WTC11 (cell line): ENCODE measurements at regions not wholly inside any gene's neighbourhood (a gene's known extent, or its start where the extent isn't known, plus 50 kb on each side); places are given as distances from the start of the nearest gene placed in this dataset.

Experiments used
- ATAC-seq: fragments of 200-7000 bp; cut with Tn5 transposase; 2 replicates; pipeline ENCODE4 v1.10.0; 2021; ENCODE audit warnings: mild to moderate bottlenecking, moderate library complexity
- CTCF ChIA-PET: fragments of 300-600 bp; sonication (Branson Sonifier 250); formaldehyde crosslinking; loops from one replicate; lab custom pipeline; 2021; ENCODE audit warnings: antibody characterized with exemption; lab: Charles Lee
- POLR2A ChIA-PET: fragments of 350-600 bp; sonication (Branson Sonifier 250); formaldehyde crosslinking; loops from one replicate; lab custom pipeline; 2021; ENCODE audit warnings: antibody characterized with exemption; lab: Charles Lee
- DNase-seq: peaks from one replicate; pipeline ENCODE4 v3.0.0; 2021; ENCODE audit warnings: low spot score
- H3K27ac Mint-ChIP-seq: 2 replicates; pipeline ENCODE4 v1.8.0; 2021; ENCODE audit warnings: mixed read lengths
- H3K27me3 Mint-ChIP-seq: 2 replicates; pipeline ENCODE4 v1.8.0; 2021; ENCODE audit warnings: low read depth, mild to moderate bottlenecking, moderate library complexity, mixed read lengths
- H3K36me3 Mint-ChIP-seq: 2 replicates; pipeline ENCODE4 v1.8.0; 2021; ENCODE audit warnings: mixed read lengths
- H3K4me1 Mint-ChIP-seq: 2 replicates; pipeline ENCODE4 v1.8.0; 2022; ENCODE audit warnings: mixed read lengths
- H3K4me3 Mint-ChIP-seq: 2 replicates; pipeline ENCODE4 v1.8.0; 2021; ENCODE audit warnings: mild to moderate bottlenecking, moderate library complexity, mixed read lengths
- H3K9me3 Mint-ChIP-seq: 2 replicates; pipeline ENCODE4 v1.8.0; 2021; ENCODE audit warnings: mixed read lengths
- CBFB ChIP-seq: sonication (generic); formaldehyde crosslinking; IDR thresholded peaks from 2 replicates; pipeline ENCODE4 v1.8.1; 2022; ENCODE audit warnings: mild to moderate bottlenecking, low read depth, missing genetic modification reagents
- CREB1 ChIP-seq: sonication (generic); formaldehyde crosslinking; IDR thresholded peaks from 2 replicates; pipeline ENCODE4 v1.8.0; 2023; ENCODE audit warnings: mild to moderate bottlenecking, missing genetic modification reagents
- FOXJ3 ChIP-seq: sonication (generic); formaldehyde crosslinking; IDR thresholded peaks from 2 replicates; pipeline ENCODE4 v1.9.0; 2021; ENCODE audit warnings: missing genetic modification reagents, mild to moderate bottlenecking, borderline replicate concordance
- GRHL2 ChIP-seq: fragments of 250-450 bp; sonication (Bioruptor Pico); IDR thresholded peaks from 2 replicates; pipeline ENCODE4 v1.8.0; 2022; ENCODE audit warnings: mild to moderate bottlenecking, moderate library complexity; ENCODE audit not compliant: insufficient replicate concordance, severe bottlenecking
- GTF2I ChIP-seq: fragments of 250-450 bp; sonication (Bioruptor Pico); conservative IDR thresholded peaks from 2 replicates; pipeline ENCODE4 v1.4.0; 2021; ENCODE audit warnings: mild to moderate bottlenecking
- JAZF1 ChIP-seq: fragments of 250-450 bp; sonication (Bioruptor Pico); IDR thresholded peaks from 2 replicates; pipeline ENCODE4 v1.9.0; 2021; ENCODE audit warnings: moderate library complexity, mild to moderate bottlenecking, inconsistent platforms
- JUN ChIP-seq: sonication (generic); formaldehyde crosslinking; IDR thresholded peaks from 2 replicates; pipeline ENCODE4 v1.8.0; 2023; ENCODE audit warnings: mild to moderate bottlenecking, missing genetic modification reagents
- SP1 ChIP-seq: sonication (generic); formaldehyde crosslinking; conservative IDR thresholded peaks from 2 replicates; pipeline ENCODE4 v1.8.1; 2022; ENCODE audit warnings: missing genetic modification reagents
- ZNF396 ChIP-seq: fragments of 250-450 bp; sonication (Bioruptor Pico); IDR thresholded peaks from 2 replicates; pipeline ENCODE4 v1.8.0; 2021; ENCODE audit warnings: mild to moderate bottlenecking, moderate library complexity, borderline replicate concordance
- ZNF423 ChIP-seq: fragments of 250-450 bp; sonication (Bioruptor Pico); IDR thresholded peaks from 2 replicates; pipeline ENCODE4 v2.1.2; 2022; ENCODE audit warnings: mild to moderate bottlenecking, moderate library complexity
- TF ChIP-seq, protein P1 (sequence below): fragments of 250-450 bp; sonication (Bioruptor Pico); IDR thresholded peaks from 2 replicates; pipeline ENCODE4 v1.9.0; 2021; ENCODE audit warnings: mild to moderate bottlenecking
- TF ChIP-seq, protein P2 (sequence below): fragments of 250-450 bp; sonication (Bioruptor Pico); IDR thresholded peaks from 2 replicates; pipeline ENCODE4 v1.8.0; 2021; ENCODE audit warnings: mild to moderate bottlenecking
- TF ChIP-seq, protein P3 (sequence below): sonication (generic); formaldehyde crosslinking; IDR thresholded peaks from 2 replicates; pipeline ENCODE4 v1.8.1; 2023; ENCODE audit warnings: mild to moderate bottlenecking, moderate library complexity, missing genetic modification reagents
- TF ChIP-seq, protein P4 (sequence below): sonication (generic); formaldehyde crosslinking; IDR thresholded peaks from 2 replicates; pipeline ENCODE4 v1.8.0; 2022; ENCODE audit warnings: mild to moderate bottlenecking, missing genetic modification reagents
- TF ChIP-seq, protein P5 (sequence below): sonication (generic); formaldehyde crosslinking; IDR thresholded peaks from 2 replicates; pipeline ENCODE4 v1.8.0; 2023; ENCODE audit warnings: missing genetic modification reagents
- TF ChIP-seq, protein P6 (sequence below): fragments of 200-600 bp; IDR thresholded peaks from 2 replicates; pipeline ENCODE4 v1.8.0; 2022; ENCODE audit warnings: antibody characterized with exemption

DNA sequence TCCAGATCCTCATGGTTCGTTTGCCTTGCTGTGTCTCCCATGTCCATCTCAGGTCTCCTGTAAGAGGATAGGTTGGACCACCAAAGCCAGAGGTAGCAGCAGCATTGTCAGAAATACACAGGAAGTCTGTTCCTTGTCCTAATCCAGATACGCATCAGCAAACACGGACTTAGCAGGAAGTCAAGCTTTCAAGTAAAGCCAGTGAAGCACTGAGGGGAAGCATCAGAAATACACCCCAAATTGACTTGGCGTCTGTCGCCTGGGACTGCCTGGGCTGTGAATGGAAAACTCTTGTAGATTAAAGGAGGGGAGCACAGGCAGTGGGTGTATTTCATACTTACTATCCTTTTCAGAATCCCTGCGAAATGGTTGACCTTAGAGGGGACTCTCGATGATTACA is 171.3 kb downstream of the PSAT1 start (continued):
- TF ChIP-seq SP1 (CRISPR knock-in tag) = no peak
- TF ChIP-seq GTF2I (CRISPR knock-in tag) = no peak
- TF ChIP-seq, protein P1, sequence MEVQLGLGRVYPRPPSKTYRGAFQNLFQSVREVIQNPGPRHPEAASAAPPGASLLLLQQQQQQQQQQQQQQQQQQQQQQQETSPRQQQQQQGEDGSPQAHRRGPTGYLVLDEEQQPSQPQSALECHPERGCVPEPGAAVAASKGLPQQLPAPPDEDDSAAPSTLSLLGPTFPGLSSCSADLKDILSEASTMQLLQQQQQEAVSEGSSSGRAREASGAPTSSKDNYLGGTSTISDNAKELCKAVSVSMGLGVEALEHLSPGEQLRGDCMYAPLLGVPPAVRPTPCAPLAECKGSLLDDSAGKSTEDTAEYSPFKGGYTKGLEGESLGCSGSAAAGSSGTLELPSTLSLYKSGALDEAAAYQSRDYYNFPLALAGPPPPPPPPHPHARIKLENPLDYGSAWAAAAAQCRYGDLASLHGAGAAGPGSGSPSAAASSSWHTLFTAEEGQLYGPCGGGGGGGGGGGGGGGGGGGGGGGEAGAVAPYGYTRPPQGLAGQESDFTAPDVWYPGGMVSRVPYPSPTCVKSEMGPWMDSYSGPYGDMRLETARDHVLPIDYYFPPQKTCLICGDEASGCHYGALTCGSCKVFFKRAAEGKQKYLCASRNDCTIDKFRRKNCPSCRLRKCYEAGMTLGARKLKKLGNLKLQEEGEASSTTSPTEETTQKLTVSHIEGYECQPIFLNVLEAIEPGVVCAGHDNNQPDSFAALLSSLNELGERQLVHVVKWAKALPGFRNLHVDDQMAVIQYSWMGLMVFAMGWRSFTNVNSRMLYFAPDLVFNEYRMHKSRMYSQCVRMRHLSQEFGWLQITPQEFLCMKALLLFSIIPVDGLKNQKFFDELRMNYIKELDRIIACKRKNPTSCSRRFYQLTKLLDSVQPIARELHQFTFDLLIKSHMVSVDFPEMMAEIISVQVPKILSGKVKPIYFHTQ (CRISPR knock-in tag) = no peak
- TF ChIP-seq ZNF396 = no peak
- TF ChIP-seq, protein P2, sequence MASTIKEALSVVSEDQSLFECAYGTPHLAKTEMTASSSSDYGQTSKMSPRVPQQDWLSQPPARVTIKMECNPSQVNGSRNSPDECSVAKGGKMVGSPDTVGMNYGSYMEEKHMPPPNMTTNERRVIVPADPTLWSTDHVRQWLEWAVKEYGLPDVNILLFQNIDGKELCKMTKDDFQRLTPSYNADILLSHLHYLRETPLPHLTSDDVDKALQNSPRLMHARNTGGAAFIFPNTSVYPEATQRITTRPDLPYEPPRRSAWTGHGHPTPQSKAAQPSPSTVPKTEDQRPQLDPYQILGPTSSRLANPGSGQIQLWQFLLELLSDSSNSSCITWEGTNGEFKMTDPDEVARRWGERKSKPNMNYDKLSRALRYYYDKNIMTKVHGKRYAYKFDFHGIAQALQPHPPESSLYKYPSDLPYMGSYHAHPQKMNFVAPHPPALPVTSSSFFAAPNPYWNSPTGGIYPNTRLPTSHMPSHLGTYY (CRISPR knock-in tag) = no peak
- TF ChIP-seq JAZF1 (CRISPR knock-in tag) = no peak
- no peak for TF ChIP-seq FOXJ3 (CRISPR knock-in tag)
- no peak for TF ChIP-seq ZNF423
- TF ChIP-seq, protein P3, sequence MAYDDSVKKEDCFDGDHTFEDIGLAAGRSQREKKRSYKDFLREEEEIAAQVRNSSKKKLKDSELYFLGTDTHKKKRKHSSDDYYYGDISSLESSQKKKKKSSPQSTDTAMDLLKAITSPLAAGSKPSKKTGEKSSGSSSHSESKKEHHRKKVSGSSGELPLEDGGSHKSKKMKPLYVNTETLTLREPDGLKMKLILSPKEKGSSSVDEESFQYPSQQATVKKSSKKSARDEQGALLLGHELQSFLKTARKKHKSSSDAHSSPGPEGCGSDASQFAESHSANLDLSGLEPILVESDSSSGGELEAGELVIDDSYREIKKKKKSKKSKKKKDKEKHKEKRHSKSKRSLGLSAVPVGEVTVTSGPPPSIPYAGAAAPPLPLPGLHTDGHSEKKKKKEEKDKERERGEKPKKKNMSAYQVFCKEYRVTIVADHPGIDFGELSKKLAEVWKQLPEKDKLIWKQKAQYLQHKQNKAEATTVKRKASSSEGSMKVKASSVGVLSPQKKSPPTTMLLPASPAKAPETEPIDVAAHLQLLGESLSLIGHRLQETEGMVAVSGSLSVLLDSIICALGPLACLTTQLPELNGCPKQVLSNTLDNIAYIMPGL (CRISPR knock-in tag) = no peak
- no peak for TF ChIP-seq GRHL2 (CRISPR knock-in tag)

DNA sequence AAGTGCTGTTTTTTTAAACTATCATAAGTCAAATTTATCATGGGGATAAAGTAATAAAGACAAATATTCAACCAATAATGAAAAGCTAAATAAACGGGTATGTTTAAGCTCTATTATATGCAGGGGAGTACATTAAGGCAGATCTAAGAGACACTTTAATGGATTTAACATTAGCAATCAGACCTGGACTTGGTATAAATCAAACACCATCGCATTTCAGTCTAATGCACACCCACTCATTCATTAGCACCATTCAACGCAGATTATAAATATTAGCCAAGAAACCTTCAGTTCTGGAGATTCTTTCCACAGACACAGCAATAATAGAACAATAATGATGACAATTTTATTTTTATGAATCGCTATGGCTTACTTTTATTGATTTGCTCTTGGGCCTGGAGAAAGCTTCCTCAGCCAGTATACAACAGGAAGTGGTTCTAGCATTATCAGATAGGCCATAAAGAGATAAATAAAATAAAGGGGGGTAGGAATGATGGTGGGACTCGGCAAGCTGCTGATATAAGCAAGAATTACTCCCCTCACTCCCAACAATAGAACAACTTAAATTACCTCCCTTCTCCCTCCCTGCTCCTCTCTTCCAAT is 172.2 kb downstream of the PSAT1 start:
- DNase-seq (no peak), ATAC-seq (no peak)
- POLR2A ChIA-PET = no interaction called here
- TF ChIP-seq, protein P4, sequence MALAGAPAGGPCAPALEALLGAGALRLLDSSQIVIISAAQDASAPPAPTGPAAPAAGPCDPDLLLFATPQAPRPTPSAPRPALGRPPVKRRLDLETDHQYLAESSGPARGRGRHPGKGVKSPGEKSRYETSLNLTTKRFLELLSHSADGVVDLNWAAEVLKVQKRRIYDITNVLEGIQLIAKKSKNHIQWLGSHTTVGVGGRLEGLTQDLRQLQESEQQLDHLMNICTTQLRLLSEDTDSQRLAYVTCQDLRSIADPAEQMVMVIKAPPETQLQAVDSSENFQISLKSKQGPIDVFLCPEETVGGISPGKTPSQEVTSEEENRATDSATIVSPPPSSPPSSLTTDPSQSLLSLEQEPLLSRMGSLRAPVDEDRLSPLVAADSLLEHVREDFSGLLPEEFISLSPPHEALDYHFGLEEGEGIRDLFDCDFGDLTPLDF (CRISPR knock-in tag) = no peak
- no peak for TF ChIP-seq JUN
- TF ChIP-seq CBFB (CRISPR knock-in tag) = no peak
- TF ChIP-seq, protein P5, sequence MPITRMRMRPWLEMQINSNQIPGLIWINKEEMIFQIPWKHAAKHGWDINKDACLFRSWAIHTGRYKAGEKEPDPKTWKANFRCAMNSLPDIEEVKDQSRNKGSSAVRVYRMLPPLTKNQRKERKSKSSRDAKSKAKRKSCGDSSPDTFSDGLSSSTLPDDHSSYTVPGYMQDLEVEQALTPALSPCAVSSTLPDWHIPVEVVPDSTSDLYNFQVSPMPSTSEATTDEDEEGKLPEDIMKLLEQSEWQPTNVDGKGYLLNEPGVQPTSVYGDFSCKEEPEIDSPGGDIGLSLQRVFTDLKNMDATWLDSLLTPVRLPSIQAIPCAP (CRISPR knock-in tag) = no peak
- no peak for TF ChIP-seq CREB1 (CRISPR knock-in tag)
- TF ChIP-seq, protein P6, sequence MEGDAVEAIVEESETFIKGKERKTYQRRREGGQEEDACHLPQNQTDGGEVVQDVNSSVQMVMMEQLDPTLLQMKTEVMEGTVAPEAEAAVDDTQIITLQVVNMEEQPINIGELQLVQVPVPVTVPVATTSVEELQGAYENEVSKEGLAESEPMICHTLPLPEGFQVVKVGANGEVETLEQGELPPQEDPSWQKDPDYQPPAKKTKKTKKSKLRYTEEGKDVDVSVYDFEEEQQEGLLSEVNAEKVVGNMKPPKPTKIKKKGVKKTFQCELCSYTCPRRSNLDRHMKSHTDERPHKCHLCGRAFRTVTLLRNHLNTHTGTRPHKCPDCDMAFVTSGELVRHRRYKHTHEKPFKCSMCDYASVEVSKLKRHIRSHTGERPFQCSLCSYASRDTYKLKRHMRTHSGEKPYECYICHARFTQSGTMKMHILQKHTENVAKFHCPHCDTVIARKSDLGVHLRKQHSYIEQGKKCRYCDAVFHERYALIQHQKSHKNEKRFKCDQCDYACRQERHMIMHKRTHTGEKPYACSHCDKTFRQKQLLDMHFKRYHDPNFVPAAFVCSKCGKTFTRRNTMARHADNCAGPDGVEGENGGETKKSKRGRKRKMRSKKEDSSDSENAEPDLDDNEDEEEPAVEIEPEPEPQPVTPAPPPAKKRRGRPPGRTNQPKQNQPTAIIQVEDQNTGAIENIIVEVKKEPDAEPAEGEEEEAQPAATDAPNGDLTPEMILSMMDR = no peak
- H3K36me3 Mint-ChIP-seq = peaks cover 9% of the 10 kb centered on the region
- no peak overlapping the region for H3K4me3 Mint-ChIP-seq
- 0 out of 2 replicates have a peak, but pooled peaks cover 2% of the 10 kb centered on the region for H3K4me1 Mint-ChIP-seq
- H3K27ac Mint-ChIP-seq = no peak overlapping the region
- H3K27me3 Mint-ChIP-seq = no peaks in the 10 kb centered on the region
- CTCF ChIA-PET = no interaction called here
- H3K9me3 Mint-ChIP-seq = peaks cover 20% of the 10 kb centered on the region
